NCI-H69 (cell line): ENCODE measurements at regions not wholly inside any gene's neighbourhood (a gene's known extent, or its start where the extent isn't known, plus 50 kb on each side); places are given as distances from the start of the nearest gene placed in this dataset.
"Not testable (repeated sequence)": the region's sequence is repeated elsewhere in the genome, so short reads cannot be mapped to it uniquely, and the experiment has no call there.

Experiments used
- DNase-seq: peaks from one replicate; lab custom pipeline; 2025; lab: John Stamatoyannopoulos, UW

- no peak for DNase-seq
These were observed 445.5 kb downstream of the TMEM121 start for GRCh38 chr14:105971593-105972500.

GRCh38 chr14:105974902-105975301 is 448.5 kb downstream of the TMEM121 start:
- DNase-seq = peak; percentile 79

- DNase-seq = peak; percentile 66
These were observed 452.4 kb downstream of the TMEM121 start for GRCh38 chr14:105978618-105979295.

- DNase-seq = peak; percentile 89
These were observed 453.1 kb downstream of the TMEM121 start for GRCh38 chr14:105979446-105979845.

GRCh38 chr14:105980224-105980623 is 453.8 kb downstream of the TMEM121 start:
- DNase-seq = peak; percentile 93

- not testable (repeated sequence) for DNase-seq
These were observed 455.3 kb downstream of the TMEM121 start for GRCh38 chr14:105981517-105982302.

- DNase-seq = no peak
These were observed 456.3 kb downstream of the TMEM121 start for GRCh38 chr14:105982664-105983063.

- no peak for DNase-seq
These were observed 460.5 kb downstream of the TMEM121 start for GRCh38 chr14:105986894-105987284.

GRCh38 chr14:105987563-105987962 is 461.2 kb downstream of the TMEM121 start:
- peak; percentile 31 for DNase-seq

GRCh38 chr14:105989566-105990302 is 463.4 kb downstream of the TMEM121 start:
- DNase-seq = peak; percentile 96

- peak; percentile 34 for DNase-seq
These were observed 465.3 kb downstream of the TMEM121 start for GRCh38 chr14:105991677-105992076.

GRCh38 chr14:105993814-105994213 is 467.4 kb downstream of the TMEM121 start:
- no peak for DNase-seq

GRCh38 chr14:105995011-105995710 is 468.8 kb downstream of the TMEM121 start:
- peak; percentile 93 for DNase-seq

- peak; percentile 22 for DNase-seq
These were observed 472.2 kb downstream of the TMEM121 start for GRCh38 chr14:105998597-105998996.

- DNase-seq = peak; percentile 90
These were observed 473.1 kb downstream of the TMEM121 start for GRCh38 chr14:105999361-106000028.

GRCh38 chr14:106000029-106000511 is 473.7 kb downstream of the TMEM121 start:
- peak; percentile 33 for DNase-seq

- DNase-seq = peak; percentile 40
These were observed 474.9 kb downstream of the TMEM121 start for GRCh38 chr14:106001277-106001676.

- peak; percentile 15 for DNase-seq
These were observed 477.0 kb downstream of the TMEM121 start for GRCh38 chr14:106003351-106003750.

- DNase-seq = peak; percentile 28
These were observed 478.8 kb downstream of the TMEM121 start for GRCh38 chr14:106004937-106005795.
